SIG-M5 treated with dmso at 0.1 percent for 504 hours (cell line): ENCODE measurements at regions not wholly inside any gene's neighbourhood (a gene's known extent, or its start where the extent isn't known, plus 50 kb on each side); places are given as distances from the start of the nearest gene placed in this dataset.

ENCODE experiments used
- DNase-seq: peaks from one replicate; lab custom pipeline; 2025; ENCODE audit not compliant: unreplicated experiment; lab: John Stamatoyannopoulos, UW

DNA sequence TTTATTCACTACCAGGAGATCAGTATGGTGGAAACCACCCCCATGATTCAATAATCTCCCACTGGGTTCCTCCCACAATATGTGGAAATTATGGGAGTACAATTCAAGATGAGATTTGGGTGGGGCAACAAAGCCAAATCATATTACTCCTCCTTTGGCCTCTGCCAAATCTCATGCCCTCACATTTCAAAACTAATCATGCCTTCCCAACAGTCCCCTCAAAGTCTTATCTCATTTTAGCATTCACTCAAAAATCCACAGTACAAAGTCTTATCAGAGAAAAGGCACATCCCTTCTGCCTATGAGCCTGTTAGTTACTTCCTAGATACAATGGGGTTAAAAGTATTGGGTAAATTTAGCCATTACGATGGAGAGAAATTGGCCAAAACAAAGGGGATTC lies 989.5 kb upstream of the CNTNAP5 start:
- DNase-seq = no peak

DNA sequence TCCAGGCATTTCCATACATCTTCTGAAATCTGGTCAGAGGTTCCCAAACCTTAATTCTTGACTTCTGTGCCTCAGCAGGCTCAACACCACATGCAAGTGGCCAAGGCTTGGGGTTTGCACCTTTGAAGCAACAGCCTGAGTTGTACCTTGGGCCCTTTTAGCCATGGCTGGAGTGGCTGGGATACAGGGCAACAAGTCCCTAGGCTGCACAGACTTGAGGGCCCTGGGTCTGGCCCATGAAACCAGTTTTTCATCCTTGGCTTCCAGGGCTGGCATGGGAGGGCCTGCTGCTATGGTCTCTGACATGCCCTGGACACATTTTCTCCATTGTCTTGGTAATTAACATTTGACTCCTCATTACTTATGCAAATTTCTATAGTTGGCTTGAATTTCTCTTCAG lies 988.8 kb upstream of the CNTNAP5 start:
- DNase-seq = no peak

DNA sequence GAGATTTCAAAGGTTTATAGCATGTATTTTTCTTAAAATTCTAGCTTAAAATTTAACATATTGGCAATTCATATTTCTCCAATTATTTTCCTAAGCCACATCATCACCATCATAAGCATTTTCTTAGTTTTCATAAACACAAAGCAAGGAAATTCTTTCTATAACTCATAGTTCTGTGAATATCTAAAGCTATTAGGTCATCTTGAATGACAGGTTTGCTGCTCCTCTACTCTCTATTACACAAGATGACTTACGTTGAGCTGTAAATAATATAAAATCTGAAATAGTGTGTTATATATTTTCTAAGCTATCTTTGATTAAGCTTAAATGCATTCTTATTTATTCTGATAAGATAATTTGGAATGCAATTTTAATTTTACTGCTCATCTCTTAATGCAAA lies 984.6 kb upstream of the CNTNAP5 start:
- no peak for DNase-seq

DNA sequence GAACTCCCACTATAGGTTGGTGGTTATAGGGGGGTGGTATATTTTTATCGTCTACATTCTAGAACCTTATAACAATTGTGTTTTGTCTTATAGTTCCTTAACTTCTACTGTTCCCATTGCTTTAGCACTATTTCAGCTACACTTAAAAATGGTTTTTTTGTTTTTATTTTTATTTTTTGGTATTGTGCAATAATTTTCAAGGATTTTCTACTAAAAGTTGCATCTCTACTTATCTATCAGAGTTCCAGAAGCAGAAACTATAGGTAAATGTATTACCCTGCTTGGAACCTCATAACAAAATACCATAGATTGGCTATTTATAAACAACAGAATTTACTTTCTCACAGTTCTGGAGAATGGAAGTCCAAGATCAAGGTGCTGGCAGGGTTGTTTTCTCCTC lies 981.6 kb upstream of the CNTNAP5 start:
- DNase-seq = no peak

DNA sequence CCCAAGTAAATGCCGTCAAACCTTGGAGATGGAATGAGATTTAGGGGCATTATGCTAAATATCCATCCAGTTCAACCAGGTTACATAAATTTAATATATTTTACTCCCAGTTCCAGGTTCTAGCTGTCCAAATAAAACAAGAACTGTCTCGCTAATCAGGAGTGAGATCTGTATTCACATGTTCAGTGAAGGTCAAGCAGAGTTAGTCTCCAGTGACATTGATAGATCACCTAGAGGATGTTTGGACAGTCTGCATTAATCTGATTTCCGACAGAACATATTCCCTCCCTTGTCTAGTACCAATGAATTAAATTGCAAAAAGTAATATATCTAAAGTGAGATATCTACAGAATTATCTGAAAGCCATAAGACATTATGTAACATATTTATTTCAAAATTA lies 979.4 kb upstream of the CNTNAP5 start:
- no peak for DNase-seq

DNA sequence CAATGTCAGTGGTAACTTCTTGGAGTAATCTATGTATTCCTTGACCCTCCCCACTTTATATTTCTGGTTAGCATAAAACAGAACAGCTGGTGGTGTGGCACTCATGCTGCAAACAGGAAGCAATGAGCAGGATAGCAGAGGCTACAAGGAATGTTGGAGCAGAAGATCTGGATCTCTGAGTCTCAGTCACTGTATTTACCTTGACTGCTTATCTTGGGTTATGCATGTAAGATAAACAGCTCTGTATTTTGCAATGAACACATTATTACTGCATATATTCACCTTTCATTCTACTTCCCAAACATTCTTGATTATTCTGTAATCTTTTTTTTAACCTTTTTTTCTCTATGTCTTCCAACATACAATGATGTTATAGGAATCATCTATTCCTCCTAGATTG lies 977.9 kb upstream of the CNTNAP5 start:
- no peak for DNase-seq

DNA sequence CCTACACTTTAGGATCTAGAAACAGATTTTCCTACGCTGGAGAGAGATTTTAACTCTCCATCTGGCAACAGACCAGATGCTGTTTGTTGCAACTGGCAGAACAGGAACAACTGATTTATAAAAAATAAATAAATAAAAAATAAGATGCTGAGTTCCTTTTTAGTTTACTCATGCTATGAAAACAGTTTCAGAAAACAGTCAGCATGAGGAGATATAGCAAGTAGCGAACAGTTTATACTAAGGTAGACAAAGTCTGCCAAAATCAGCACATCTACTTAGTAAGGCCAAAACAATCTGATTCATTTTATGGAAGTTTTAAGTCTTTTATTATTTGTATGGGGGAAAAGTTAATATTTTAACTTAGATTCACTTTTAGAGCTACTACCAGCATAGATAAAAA lies 974.0 kb upstream of the CNTNAP5 start:
- no peak for DNase-seq

DNA sequence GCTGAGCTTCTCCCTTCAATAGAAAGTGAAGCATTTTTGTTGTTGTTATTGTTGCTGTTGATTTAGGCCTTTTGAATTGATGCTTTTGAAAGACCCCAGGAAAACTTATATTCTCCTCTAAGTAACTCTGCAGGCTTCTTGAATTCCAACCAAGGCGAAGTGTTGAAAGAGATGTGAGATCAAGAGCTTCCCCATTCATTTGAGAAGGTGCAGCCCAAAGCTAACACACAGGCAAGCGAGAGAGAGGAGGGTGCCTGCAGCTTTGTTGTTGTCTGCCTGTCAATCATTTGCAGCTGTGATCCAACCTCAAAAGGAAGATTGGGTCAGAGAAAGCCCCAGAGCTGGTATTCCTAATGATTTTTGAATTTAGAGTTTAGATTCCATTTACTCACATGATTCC lies 963.6 kb upstream of the CNTNAP5 start:
- no peak for DNase-seq

DNA sequence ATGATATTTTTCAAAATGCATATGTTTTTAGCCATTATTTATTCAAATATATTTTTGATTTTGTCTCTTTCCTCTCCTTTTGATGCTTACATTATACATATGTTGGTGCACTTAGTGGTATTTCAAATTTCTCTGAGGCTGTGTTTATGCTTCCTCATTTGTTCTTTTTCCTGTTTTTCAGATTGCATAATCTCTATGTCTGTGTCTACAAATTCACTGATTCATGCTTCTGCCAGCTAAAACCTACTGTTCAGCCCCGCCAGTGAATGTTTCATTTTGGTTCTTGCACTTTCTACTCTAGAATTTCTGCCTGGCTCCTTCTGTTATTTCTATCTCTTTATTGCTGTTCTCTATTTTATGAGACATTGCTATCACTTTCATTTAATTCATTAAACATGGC lies 951.7 kb upstream of the CNTNAP5 start:
- DNase-seq = peak; percentile 15

DNA sequence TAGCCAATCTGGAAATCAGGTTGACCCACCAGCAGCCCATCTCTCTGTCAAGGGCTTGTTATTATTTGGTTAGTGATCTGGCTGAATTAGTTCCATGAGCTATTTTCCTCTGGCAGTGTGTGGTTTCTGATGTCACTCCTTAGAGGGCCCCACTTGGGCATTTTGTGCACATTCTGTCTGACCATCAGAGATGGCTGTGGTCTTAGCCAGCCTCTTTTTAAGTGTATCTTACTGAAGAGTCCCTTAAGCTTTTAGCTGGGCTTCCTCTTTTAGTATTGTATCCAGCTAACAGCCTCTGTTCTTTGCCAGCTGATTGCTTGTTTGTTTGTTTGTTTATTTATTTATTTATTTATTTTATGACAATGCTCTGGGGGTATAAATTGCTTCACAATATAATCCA lies 951.1 kb upstream of the CNTNAP5 start:
- no peak for DNase-seq

DNA sequence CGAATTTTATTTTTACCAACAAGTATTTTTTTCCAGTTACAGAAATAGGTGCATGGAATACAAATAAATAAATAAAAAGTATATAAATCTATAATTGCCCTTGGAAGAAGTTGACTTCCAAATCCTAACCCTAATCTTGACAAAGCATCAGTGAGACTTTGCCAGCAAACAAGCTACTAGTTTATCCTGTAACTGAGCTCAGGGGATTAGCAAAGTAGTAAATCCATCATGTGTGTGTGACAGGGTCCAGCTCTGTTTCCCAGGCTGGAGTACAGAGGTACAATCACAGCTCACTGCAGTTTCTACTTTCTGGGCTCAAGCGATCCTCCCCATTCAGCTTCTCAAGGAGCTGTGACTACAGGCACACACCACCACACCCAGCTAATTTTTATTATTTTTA lies 948.0 kb upstream of the CNTNAP5 start:
- DNase-seq = no peak

DNA sequence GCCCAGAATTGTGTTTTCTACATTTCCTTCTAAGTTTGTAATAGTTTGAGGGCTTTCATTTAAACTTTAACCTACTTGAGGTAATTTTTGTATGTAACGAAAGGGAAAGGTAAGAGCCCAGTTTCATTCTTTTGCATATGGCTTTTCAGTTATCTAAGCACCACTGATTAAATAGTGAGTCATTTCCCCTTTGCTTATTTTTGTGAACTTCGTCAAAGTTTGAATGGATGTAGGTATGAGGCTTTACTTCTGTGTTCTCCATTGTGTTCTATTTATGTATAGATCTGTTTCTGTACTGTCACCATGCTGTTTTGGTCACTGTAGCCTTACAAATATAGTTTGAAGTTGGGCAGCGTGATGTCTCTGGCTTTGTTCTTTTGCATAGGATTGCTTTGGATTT lies 944.8 kb upstream of the CNTNAP5 start:
- no peak for DNase-seq

DNA sequence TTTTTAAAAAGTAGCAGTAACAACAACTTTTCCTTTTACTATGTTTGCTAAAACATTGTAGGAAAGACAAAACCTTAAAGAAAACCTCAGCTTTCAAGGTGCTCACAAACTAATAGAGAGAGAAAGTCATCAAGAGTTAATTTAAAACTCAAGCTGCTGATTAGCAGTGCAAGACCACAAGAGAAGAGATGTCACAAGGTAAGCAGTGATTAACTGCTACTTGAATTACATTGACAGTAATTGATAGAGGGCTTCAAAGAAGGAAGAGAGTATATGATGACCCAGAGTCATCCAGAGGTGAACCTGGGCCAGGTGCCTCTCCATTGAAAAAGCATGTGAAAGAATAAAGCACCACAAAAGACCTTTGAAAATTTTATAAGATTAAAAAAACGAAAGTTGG lies 939.6 kb upstream of the CNTNAP5 start:
- DNase-seq = no peak

DNA sequence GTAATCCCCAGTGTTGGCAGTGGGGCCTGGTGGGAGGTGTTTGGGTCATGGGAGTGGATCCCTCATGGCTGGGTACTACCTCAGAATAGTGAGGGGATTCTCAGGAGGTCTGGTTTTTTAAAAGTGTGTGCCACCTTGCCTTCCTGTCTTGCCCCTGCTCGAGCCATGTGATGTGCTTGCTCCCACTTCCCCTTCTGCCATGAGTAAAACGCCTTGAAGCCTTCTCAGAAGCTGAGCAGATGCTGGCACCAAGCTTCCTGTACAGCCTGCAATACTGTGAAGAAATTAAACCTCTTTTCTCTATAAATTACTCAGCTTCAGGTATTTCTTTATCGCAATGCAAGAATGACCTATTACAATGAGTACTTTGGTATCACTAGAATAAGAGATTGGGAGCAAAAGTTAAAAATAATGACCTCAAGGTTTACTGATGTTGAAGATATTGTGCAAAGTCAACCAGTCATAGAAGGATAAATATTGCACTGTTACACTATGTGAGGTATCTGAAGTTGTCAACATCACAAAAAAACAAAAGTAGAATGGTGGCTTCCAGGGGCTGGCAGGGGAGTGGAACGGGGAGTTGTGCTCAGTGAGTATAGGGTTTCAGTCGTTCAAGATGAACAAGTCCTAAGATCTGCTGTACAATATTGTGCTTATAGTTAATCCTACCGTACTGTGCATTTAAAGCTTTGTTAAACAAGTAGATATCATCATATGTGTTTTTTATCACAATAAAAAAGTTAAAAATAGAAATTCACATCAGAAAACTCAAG lies 938.3 kb upstream of the CNTNAP5 start:
- DNase-seq = no peak

DNA sequence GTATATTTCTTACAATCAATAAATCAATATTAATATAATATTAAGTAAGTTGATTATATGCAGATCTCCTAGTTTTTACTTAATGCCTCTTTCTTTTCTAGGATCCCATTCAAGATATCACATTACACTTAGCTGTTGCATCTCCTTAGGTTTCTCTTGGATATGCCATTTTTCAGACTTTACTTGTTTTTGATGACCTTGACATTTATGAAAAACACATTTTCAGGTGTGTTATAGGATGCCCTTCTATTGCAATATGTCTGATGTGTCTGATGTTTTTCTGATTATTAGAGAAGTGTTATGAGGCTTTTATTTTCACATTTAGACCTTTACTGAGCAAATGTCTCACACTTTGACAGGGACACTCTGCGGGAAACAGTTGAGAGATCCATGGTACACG lies 933.6 kb upstream of the CNTNAP5 start:
- no peak for DNase-seq

DNA sequence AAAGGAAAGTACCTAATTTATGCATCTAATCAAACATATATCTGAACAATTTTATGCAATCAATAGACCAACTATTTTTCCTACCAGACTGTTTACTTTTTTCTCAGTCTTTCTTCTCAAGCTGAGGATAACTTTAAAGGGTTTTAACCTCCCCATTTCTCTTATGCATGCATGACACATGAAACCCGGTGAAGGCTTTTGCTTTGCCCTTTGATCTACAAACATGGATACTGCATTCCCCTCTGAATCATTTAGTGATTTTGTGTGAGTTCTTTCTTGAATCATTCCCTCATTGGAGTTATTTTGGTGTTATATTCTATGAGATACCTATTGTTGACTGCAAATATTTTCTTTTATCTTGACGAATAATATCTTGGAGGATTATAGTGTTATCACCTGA lies 931.9 kb upstream of the CNTNAP5 start:
- DNase-seq = no peak

DNA sequence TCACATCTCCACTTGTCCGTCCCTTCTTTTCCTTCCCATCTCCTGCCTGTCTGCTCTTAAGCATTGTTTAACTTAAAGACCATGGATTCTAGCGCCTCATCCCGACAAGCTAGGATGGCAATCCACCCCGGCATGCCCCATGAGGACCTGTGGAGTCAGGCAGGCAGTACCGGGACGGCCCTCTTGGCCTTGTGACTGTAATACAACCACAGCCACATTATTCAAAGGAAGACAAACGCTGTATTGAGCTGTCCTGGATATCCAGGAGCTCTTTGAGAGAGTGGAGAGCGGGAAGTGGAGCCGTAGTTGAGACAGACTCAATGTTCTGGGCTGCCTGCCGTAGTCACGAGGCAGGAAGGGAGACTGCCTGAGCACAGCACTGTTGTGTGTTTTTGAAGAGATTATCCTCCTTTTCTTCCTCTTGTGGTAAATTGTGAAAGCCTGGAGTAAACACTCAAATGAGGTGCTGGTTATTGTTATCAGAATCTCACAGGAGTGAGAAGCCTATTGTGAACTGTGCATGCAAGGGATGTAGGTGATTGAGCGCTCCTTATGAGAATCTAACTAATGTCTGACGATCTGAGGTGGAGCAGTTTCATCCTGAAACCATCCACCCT lies 929.8 kb upstream of the CNTNAP5 start:
- no peak for DNase-seq

DNA sequence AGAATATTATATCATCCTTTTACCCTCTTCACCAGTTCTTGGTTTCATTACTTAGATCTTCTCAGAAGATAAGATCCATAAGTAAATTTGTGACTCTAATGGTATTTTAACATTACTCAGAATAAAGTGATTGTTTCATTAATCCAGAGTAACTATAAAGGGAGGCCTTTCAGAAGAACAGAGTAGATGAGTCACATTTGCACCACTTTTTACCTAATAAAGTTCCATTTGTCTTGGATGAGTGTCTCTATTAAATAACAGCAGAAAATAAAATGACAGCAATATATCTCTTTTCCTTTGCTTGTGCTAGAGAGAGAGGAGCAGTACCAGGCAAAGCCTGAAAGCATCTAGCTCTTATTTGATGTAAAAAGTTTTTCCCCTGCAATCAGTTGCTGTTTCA lies 926.5 kb upstream of the CNTNAP5 start:
- DNase-seq = no peak

DNA sequence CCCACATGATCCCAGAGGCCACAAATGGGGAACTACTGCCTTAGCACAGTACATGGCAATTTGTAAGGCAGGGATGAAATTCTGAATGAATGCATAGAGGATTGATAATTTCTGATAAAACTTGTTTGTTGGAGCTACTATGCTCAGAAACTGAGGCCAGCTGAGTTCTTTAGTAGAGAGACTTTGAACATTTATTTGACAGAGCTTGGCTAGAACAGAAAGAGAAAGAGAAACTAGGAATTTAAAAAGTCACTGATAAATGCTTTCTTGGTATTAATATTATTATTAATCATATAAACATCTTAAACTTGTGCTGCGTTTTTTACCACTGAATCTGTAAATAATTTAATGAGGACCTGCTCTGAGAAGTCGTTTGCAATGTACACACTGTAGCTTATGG lies 923.7 kb upstream of the CNTNAP5 start:
- no peak for DNase-seq

DNA sequence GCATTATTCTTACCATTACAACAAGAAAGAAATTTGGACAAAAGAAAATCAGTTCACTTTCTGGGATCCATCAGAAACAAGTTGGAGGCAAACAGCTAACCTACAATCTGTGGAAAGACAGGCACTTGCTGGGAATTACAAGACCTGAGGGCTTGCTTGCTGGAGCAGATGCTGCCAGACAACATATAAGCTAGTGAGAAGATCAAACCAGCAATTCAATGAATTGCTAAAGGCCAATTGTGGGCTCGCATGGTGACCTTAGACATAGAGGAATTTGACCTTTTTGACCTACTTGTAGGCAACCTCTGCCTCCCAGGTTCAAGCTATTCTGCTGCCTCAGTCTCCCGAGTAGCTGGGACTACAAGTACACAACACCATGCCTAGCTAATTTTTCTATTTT lies 921.2 kb upstream of the CNTNAP5 start:
- DNase-seq = no peak

DNA sequence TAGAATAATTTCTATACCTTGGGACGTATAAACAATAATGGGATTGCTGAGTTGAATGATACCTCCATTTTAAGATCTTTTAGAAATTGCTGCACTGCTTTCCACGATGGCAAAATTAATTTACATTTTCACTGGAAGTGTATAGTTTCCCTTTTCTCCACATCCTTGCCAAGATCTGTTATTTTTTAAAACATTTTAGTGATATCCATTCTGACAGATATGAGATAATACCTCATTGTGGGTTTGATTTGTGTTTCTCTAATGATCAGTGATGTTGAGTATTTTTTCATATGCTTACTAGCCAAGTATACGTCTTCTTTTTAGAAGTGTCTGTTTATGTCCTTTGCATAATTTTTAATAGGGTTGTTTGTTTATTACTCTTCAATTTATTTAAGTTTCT lies 908.5 kb upstream of the CNTNAP5 start:
- DNase-seq = no peak

DNA sequence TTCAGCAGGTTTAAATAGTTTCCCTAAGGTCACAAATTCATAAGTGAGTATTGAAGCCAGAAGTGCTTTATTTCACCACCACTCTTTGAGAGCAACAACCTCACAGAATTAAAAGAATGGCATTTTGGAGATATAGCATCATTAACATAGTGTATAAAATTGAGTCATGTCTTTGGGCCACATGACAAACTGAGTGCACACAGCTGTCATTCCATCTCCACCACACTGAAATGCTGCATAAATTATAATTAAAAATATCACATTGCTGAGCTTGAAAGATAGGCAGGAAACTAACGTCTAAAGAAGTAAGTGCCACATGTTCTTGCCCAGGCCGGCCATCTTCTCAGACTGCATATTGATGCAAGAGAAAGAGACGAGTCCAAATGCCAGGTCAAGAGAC lies 897.9 kb upstream of the CNTNAP5 start:
- DNase-seq = no peak

DNA sequence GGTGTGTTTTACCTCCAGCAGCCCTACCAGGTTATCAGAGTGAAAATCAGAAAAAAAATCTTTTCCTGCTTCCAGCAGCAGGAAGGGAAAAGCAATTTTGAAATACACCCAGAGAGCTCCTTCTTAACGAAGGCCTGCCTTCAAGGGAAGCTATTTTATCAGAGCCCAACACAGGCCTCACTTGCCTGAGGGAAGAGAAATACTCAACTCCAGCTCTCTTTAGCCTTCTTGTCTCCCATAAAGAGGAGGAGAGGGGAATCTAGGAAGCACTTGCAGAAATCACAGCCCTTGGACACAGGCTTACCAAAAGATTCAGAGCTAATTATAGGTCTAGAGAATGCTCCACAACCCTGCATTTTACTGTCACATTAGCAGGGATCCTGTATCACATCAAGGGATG lies 896.1 kb upstream of the CNTNAP5 start:
- DNase-seq = no peak
